Colonic mucosa (tissue), 4 donors: ENCODE measurements at regions not wholly inside any gene's neighbourhood (a gene's known extent, or its start where the extent isn't known, plus 50 kb on each side); places are given as distances from the start of the nearest gene placed in this dataset.

Source experiments
- DNase-seq: peaks from one replicate; pipeline ENCODE4 v3.0.0-alpha.2; 2020
- H3K27ac ChIP-seq: fragments of 200-600 bp; one replicate; pipeline ENCODE4 v1.8.0; 2021
- H3K27me3 ChIP-seq: fragments of 200-600 bp; one replicate; pipeline ENCODE4 v1.8.0; 2021
- H3K36me3 ChIP-seq: fragments of 200-600 bp; one replicate; pipeline ENCODE4 v1.8.0; 2021
- H3K4me1 ChIP-seq: fragments of 200-600 bp; one replicate; pipeline ENCODE4 v1.8.0; 2021; ENCODE audit warnings: mild to moderate bottlenecking
- H3K4me3 ChIP-seq: fragments of 200-600 bp; one replicate; pipeline ENCODE4 v1.8.0; 2021
- H3K9ac ChIP-seq, 2 donors: one replicate each; pipeline ENCODE4 v1.7.0; 2013; ENCODE audit warnings: control low read depth in 2 of 2, low read depth in 2 of 2, low read length in 2 of 2
- H3K9me3 ChIP-seq: fragments of 200-600 bp; one replicate; pipeline ENCODE4 v1.8.0; 2021
- intact Hi-C: fragments of 100-400 bp; cut with DNase I; formaldehyde crosslinking; loops from one replicate; pipeline ENCODE4 v1.14.1; 2022
- TF ChIP-seq, protein P1 (sequence below): fragments of 200-600 bp; IDR thresholded peaks from one replicate; pipeline ENCODE4 v1.8.0; 2022; ENCODE audit warnings: antibody characterized with exemption, mild to moderate bottlenecking
- donor health status: healthy.
- donor health status: DM: no; HTN: no; CAD: no.
- donor health status: DM: no; HTN: no; CAD: no.

DNA sequence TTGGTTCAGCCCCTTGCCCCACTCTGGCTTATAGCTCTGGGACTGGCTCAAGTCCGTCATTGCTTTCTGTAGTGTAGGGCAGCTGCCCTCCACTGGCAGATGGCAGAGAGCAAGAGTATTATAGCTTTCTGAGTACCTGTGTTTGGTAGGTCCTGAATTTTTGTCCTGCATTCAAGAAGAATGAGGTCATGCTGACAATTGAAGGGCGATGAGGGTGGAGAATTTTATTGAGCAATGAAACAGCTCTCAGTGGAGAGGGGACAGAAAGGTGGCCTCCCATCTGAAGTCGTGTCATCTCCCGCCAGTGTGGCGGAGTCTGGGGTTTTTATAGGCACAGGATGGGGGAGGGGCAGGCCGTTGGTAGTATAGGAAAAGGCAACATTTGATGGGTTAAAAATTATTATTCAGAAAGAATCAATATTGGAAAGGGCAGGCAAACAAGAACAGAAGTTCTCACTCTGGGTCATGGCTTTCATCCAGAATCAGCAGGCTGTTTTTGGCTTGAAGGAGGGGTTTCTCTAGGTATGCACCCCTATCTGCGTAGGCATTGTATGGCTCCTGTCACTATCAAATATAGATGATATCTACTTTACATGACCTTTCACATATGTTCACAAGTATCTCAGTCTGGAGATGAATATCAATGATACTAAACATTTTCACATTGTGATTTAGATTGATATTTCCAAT lies 1239.7 kb upstream of the ALCAM start:
- no peak overlapping the region for H3K9ac ChIP-seq
- TF ChIP-seq, protein P1, sequence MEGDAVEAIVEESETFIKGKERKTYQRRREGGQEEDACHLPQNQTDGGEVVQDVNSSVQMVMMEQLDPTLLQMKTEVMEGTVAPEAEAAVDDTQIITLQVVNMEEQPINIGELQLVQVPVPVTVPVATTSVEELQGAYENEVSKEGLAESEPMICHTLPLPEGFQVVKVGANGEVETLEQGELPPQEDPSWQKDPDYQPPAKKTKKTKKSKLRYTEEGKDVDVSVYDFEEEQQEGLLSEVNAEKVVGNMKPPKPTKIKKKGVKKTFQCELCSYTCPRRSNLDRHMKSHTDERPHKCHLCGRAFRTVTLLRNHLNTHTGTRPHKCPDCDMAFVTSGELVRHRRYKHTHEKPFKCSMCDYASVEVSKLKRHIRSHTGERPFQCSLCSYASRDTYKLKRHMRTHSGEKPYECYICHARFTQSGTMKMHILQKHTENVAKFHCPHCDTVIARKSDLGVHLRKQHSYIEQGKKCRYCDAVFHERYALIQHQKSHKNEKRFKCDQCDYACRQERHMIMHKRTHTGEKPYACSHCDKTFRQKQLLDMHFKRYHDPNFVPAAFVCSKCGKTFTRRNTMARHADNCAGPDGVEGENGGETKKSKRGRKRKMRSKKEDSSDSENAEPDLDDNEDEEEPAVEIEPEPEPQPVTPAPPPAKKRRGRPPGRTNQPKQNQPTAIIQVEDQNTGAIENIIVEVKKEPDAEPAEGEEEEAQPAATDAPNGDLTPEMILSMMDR, result no peak
- H3K27me3 ChIP-seq, result no peaks in the 10 kb centered on the region
- no peak overlapping the region for H3K4me3 ChIP-seq
- no peaks in the 10 kb centered on the region for H3K36me3 ChIP-seq
- no peak for DNase-seq
- no peaks in the 10 kb centered on the region for H3K9me3 ChIP-seq
- intact Hi-C loops, result no loop called here
- H3K27ac ChIP-seq, result no peak overlapping the region
- no peaks in the 10 kb centered on the region for H3K4me1 ChIP-seq

DNA sequence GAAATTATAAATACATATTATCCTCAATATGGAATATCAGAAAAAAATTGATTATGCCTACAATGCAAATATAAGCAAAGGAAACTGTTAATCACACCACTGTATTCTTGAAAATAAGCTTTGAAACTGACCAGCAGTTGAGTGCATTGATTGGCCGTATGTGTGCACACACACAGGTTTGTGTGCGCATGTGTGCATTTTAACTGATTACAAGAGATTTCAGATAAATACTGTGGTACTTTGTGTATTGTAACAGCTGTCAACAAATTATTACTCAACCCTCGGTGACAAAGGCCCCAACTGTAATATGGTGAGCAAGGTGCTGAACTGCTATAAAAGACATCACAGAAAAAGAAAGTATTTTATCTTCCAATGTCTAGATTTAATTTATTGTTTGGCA lies 1238.9 kb upstream of the ALCAM start:
- Histone ChIP-seq H3K27ac (no peak overlapping the region), H3K9ac (no peak overlapping the region), H3K9me3 (no peaks in the 10 kb centered on the region), H3K4me3 (no peak overlapping the region), H3K27me3 (no peaks in the 10 kb centered on the region), H3K4me1 (no peaks in the 10 kb centered on the region), H3K36me3 (no peaks in the 10 kb centered on the region)
- TF ChIP-seq, protein P1, result no peak
- DNase-seq, result no peak
- intact Hi-C loops, result no loop called here

DNA sequence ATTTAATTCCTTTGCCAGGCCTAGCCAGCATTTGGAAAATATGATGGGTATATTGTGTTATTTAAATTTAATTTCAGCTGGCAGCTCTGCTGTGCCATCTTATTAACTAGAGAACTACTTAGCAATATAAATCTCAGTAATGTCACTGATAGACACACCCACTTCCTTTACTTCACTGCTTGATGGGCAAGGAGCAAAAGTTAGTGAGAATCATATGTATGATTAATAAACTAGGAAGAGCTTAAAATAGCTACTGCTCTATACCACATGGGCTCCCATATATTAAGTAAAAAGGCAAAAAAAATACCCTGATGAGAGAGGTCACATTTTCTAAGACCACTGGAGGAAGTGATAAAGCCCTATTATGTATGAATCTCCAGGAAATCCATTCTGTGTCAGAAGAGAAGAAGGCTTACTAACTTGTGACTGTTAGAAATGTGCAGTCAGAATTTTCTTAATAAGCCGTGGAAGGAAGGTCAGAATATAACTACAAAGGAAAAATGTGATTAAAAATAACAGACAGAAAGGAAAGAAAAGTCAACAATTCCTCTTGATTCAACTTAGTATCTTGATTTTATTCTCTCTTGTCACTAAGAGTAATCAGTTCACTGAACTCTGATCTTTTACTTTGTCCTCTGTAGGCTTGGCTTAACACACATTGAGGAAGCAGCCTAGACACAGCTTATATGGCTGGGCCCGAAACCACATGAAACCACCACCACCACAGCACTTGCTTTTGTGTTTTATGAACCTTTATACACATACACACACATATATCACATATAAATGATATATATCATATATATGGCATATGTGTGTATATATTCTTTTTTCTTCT lies 1233.9 kb upstream of the ALCAM start:
- Histone ChIP-seq H3K4me3 (no peak overlapping the region), H3K9ac (no peak overlapping the region), H3K9me3 (no peaks in the 10 kb centered on the region), H3K27me3 (no peaks in the 10 kb centered on the region), H3K27ac (no peak overlapping the region), H3K4me1 (no peaks in the 10 kb centered on the region), H3K36me3 (no peaks in the 10 kb centered on the region)
- DNase-seq, result no peak
- intact Hi-C loops, result no loop called here
- TF ChIP-seq, protein P1, result no peak

DNA sequence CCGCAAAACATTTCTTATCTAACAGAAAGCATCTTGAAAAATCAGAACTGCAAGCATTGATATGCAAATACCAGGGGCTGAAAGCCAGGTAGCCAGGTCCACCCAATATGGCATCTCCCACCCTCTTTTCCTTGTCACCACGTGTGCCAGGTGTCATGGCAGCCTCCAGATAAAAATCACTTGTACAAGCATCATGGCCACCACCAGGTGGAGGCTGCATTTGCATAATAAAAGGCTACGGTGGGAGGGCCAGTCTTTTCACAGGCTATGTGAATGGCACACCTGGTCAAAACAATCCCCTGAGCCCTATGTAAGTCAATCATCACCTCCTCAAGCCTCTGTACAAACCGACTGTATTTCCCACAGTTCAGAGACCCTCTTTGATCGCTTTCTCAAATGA lies 1233.1 kb upstream of the ALCAM start:
- no peaks in the 10 kb centered on the region for H3K36me3 ChIP-seq
- H3K4me3 ChIP-seq, result no peak overlapping the region
- DNase-seq, result no peak
- no peaks in the 10 kb centered on the region for H3K27me3 ChIP-seq
- intact Hi-C loops, result no loop called here
- no peak overlapping the region for H3K27ac ChIP-seq
- no peak overlapping the region for H3K9ac ChIP-seq
- no peaks in the 10 kb centered on the region for H3K4me1 ChIP-seq
- H3K9me3 ChIP-seq, result no peaks in the 10 kb centered on the region
- TF ChIP-seq, protein P1, result no peak

GRCh38 chr3:104137116-104137515 lies 1229.6 kb upstream of the ALCAM start:
- intact Hi-C loops, result no loop called here

More at GRCh38 chr3:104137116-104137515, 1229.6 kb upstream of the ALCAM start:
- no peak for DNase-seq
- Histone ChIP-seq H3K9me3 (no peaks in the 10 kb centered on the region), H3K4me3 (no peak overlapping the region), H3K27me3 (no peaks in the 10 kb centered on the region), H3K4me1 (no peaks in the 10 kb centered on the region), H3K9ac (no peak overlapping the region), H3K36me3 (no peaks in the 10 kb centered on the region), H3K27ac (no peak overlapping the region)
- TF ChIP-seq, protein P1, result no peak
